Astrocyte (in vitro differentiated cells and primary cell): ENCODE measurements at regions not wholly inside any gene's neighbourhood (a gene's known extent, or its start where the extent isn't known, plus 50 kb on each side); places are given as distances from the start of the nearest gene placed in this dataset.

ENCODE experiments used
- EZH2 ChIP-seq: IDR thresholded peaks from 2 replicates; pipeline ENCODE4 v1.6.1; 2012; ENCODE audit warnings: mild to moderate bottlenecking, low read length, inconsistent platforms; ENCODE audit not compliant: insufficient read depth
- TF ChIP-seq, protein P1 (sequence below): IDR thresholded peaks from 2 replicates; pipeline ENCODE4 v1.5.1; 2011; ENCODE audit warnings: low read depth, mild to moderate bottlenecking, inconsistent platforms, low read length, moderate library complexity; ENCODE audit not compliant: insufficient read depth

DNA sequence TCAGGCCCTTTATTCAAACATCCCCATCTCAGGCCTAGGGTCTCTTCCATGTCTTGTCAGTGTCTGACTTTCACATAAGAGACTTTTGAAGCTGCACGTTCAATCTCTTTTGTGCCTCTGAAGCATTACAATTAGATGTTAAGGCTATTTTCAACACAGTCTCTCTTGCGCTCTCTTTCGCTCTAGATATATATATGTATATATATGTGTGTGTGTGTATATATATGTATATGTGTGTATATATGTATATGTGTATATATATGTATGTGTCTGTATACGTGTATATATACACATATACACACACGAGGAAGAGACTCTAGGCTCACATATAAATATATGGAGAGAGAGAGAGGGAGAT is 162.5 kb upstream of the RNPC3 start:
- TF ChIP-seq, protein P1, sequence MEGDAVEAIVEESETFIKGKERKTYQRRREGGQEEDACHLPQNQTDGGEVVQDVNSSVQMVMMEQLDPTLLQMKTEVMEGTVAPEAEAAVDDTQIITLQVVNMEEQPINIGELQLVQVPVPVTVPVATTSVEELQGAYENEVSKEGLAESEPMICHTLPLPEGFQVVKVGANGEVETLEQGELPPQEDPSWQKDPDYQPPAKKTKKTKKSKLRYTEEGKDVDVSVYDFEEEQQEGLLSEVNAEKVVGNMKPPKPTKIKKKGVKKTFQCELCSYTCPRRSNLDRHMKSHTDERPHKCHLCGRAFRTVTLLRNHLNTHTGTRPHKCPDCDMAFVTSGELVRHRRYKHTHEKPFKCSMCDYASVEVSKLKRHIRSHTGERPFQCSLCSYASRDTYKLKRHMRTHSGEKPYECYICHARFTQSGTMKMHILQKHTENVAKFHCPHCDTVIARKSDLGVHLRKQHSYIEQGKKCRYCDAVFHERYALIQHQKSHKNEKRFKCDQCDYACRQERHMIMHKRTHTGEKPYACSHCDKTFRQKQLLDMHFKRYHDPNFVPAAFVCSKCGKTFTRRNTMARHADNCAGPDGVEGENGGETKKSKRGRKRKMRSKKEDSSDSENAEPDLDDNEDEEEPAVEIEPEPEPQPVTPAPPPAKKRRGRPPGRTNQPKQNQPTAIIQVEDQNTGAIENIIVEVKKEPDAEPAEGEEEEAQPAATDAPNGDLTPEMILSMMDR: no peak
- no peak for TF ChIP-seq EZH2
